HG02623 (cell line): ENCODE measurements at regions not wholly inside any gene's neighbourhood (a gene's known extent, or its start where the extent isn't known, plus 50 kb on each side); places are given as distances from the start of the nearest gene placed in this dataset.
A peak's percentile ranks its signal among the peaks of the same experiment; 100 is the strongest.
"Not testable (repeated sequence)": the region's sequence is repeated elsewhere in the genome, so short reads cannot be mapped to it uniquely, and the experiment has no call there.

ENCODE experiments used
- ATAC-seq: cut with Tn5 transposase; IDR thresholded peaks from one replicate; pipeline ENCODE4 v1.9.1; 2021; ENCODE audit warnings: moderate library complexity; ENCODE audit not compliant: unreplicated experiment

DNA sequence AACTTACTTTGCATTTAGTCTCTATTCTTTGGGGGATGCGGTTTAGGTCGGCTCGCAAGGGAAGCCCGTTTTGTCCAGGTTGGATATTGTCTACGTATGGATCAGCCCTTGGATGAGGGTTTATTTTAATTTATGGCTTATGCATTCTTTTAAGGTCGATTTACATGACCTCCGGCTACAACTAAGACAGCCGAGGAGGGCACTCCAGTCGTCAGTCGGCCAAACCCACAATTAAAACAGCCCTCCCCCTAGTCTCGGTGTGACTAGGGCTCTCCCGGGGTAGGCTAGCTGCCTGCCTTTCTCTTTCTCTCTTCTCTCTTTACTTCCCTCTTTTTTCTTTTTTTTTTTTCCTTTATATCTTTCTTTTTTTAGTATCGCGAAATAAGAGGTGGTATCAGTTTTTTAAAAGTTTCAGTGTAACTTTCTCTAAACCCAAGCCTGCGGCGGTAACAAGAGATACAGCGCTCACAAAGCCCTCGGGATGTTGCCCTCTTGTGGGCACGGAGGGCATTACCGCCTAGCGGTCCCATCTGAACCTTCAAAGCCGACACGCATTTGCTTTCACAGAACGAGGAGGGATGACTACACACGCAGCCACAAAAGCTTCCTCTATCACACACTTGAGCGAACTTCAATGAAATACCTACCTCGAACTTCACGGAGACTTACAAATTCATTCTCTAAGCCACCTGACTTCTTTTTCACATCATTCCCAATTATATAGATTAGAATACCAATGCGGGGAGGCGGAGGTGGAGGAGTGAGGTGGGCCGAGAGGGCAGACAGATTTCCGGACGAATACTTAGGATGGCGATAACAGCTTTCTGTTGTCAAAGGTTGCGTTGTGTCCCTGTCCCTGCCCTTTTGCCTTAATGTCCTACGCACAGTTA lies 132.3 kb upstream of the C11orf58 start:
- peak; percentile 91 for ATAC-seq

DNA sequence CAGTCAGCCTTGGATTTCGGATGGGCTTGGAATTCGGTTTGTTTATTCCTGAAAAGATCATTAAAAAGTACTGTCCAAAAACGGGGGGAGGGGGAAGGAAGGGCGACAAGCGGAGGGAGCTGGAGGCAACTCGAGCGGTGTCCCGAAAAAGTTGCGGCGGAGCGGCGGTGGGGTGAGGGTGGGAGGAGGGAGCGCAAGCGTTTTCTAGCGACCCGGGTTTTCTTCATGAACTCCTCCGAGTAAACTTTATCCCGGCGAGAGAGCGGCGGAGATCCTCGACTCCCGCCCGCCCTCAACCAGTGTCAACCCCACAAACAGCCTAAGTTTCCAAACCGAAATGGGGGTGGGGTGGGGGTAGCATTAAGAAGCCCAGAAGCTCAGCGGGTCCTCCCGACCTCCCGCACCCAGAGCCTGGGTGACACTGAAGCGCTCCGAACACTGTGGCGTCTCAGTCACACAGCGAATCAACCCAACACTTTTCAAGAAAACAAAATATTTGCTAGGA lies 133.0 kb upstream of the C11orf58 start:
- no peak for ATAC-seq

GRCh38 chr11:16604794-16605388 lies 133.6 kb upstream of the C11orf58 start:
- ATAC-seq = no peak

- no peak for ATAC-seq
Observed at GRCh38 chr11:16603890-16604793, 134.3 kb upstream of the C11orf58 start.

GRCh38 chr11:16603245-16603644 lies 135.2 kb upstream of the C11orf58 start:
- ATAC-seq = no peak

DNA sequence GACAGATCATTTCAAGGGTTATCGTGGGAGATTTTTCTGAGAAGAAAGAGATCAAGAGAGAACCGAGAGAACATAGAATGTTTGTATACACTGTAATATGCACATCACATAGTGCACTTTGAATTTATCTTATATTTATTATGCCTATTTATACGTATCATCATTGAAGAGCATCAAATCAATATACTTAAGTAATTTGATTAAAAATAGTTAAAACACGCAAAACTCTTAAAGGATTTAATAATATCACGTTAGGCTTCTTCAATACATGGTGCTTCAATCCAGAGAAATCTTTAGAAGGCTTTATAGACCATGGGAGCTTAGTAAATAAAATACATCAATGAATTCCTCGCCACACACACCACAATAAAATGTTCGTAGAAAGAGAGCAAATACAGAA lies 139.5 kb upstream of the C11orf58 start:
- no peak for ATAC-seq

DNA sequence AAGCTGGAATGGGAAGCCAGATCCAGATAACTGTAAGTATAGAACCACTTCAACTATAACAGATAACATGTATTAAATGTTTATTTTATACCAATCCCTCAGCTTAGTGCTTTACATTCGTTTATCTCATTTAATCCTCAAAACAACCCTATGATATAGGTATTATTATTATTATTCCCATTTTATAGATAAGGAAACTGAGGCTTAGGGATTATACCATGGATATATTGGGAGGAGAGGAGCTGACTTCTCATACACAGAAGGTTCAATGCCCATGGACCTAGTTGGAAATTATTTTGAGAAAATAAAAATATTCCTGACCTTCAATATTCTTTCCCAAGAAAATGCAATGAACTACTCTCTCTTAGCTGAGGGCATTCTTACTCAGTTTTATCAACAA lies 140.4 kb upstream of the C11orf58 start:
- no peak for ATAC-seq

GRCh38 chr11:16596231-16596630 lies 142.2 kb upstream of the C11orf58 start:
- ATAC-seq = no peak

DNA sequence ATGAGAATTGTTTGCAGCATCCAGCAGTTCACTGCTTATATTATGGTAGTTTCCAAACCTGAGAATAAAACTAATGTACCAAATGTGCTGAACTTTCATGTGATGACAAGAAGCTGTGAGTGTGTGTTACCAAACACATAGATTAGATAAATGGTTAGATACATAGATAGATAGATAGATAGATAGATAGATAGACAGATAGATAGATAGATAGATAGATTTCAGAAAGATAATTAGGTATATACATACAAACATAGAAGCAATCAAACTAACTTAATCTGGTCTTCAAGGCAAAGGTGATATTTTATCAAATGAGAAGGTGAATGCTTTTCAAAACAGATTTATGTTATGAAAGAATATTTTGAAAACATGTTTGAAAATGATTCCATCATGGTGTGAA lies 147.3 kb upstream of the C11orf58 start:
- no peak for ATAC-seq

GRCh38 chr11:16587670-16588069 lies 150.8 kb upstream of the C11orf58 start:
- no peak for ATAC-seq

DNA sequence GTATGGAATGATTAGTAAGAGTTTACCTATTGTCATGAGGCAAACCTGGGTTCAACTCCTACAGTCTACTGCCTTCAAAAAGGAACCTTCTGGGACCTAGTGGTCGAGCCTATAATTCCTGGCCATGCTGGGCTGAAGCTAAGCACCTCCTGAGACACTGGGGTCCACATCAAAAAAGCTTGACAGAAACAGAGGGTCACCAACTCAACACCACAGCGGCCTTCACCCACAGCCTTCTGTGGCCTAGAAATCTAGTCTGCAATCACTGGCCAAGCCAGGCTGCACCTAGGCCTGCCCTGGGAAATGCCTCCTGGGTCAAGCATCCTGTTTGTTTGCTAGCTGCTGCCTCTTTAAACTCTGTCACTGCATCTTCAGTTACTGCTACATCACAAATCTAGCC lies 153.9 kb upstream of the C11orf58 start:
- no peak for ATAC-seq

DNA sequence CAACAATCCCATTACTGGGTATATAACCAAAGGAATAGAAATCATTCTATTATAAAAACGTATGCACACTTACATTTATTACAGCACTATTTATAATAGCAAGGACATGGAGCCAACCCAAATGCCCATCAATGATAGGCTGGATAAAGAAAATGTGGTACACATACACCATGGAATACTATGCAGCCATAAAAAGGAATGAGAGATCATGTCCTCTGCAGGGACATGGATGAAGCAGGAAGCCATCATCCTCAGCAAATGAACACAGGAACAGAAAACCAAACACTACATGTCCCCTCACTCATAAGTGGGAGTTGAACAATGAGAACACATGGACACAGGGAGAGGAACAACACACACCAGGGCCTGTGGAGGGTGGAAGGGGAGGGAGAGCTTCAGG lies 157.4 kb upstream of the C11orf58 start:
- ATAC-seq = not testable (repeated sequence)

GRCh38 chr11:16577490-16577889 lies 161.0 kb upstream of the C11orf58 start:
- no peak for ATAC-seq

- not testable (repeated sequence) for ATAC-seq
Observed at GRCh38 chr11:16574889-16575288, 163.6 kb upstream of the C11orf58 start.

GRCh38 chr11:16572945-16573344 lies 165.5 kb upstream of the C11orf58 start:
- no peak for ATAC-seq

GRCh38 chr11:16561150-16561549 lies 177.3 kb upstream of the C11orf58 start:
- no peak for ATAC-seq

DNA sequence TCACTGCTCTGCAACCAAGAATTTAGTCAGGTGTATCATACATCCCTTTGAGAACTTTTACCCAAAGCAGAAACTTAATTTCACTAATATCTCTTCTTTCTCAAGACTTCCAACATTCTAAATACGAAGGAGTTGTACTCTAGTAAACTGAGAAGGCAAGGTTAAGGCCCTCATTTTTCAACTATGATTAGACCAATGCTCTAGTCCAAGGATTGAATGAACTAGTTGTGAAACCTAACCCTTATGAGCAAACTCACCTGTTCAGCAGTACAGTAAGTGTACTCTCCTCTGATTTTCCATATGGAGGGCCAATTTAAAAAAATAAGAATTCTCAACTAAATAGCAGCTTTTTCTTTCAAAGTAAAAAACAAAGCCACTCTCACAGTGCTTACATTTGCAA lies 180.0 kb upstream of the C11orf58 start:
- ATAC-seq = no peak

DNA sequence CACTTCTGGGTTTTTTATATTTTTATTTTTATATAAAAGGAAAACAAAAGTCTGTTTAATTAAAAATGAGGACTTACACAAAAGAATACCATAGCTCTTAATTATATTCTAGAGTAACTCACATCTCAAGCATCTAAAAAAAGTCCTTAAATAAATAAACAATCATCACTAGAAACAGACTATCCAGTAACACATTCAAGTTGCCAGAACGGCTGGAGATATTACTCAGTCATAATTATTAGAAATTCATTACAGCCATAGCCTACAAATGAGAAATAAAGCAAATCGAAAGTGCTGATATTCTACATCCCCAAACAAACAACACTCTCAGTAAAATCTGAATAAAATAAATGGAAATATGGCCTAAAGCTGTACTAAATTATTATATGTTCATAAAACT lies 182.5 kb upstream of the C11orf58 start:
- no peak for ATAC-seq

- no peak for ATAC-seq
Observed at GRCh38 chr11:16554361-16554760, 184.1 kb upstream of the C11orf58 start.

DNA sequence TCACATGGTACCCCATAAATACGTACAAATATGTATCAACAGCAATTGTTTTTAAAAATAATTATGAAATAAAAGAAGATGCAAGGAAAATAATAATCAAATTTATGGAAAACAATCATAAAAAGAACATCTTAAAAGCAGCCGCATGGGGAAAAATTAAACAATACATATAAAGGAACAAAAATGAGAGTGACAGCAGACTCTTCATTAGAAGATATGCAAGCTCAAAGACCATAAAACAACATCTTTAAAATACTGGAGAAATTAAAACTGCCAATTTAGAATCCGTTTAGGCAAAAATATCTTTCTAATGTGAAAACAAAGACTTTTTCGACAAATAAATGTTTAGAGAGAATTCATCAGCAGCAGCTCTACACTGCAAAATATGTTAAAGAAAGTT lies 190.6 kb upstream of the C11orf58 start:
- no peak for ATAC-seq

DNA sequence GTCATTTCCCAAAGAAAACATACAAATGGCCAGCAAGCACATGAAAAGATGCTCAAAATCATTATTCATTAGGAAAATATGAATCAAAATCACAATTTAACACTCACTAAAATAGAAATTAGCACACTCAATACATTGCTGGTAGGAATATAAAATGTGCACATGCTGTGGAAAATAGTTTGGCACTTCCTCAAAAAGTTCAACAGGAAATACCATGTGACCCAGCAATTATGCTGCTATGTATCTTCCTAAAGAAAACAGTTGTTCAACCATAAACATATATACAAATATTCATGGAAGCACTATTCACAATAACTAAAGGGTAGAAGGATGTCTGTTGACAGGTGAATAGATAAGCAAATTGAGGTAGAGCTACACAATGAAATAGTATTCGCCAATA lies 187.3 kb upstream of the SOX6 start:
- ATAC-seq = no peak
